ENCODE measurements at regions not wholly inside any gene's neighbourhood (a gene's known extent, or its start where the extent isn't known, plus 50 kb on each side); places are given as distances from the start of the nearest gene placed in this dataset.

- no peak for TF ChIP-seq CTCF (IDR thresholded peaks at IDR 0.05; ENCODE audit: insufficient read depth, low read length)
- DNase-seq (ENCODE audit: low read depth), result peak; percentile 2
- H3K4me3 ChIP-seq (ENCODE audit: low read depth, low read length), result no peak overlapping the region
Measured at GRCh38 chr12:24537083-24537860, 411.6 kb downstream of the BCAT1 start.

- DNase-seq (ENCODE audit: low read depth), result no peak
- H3K4me3 ChIP-seq (ENCODE audit: low read depth, low read length), result no peak overlapping the region
- TF ChIP-seq CTCF (IDR thresholded peaks at IDR 0.05; ENCODE audit: insufficient read depth, low read length), result no peak
Measured at GRCh38 chr12:24535334-24536069, 413.4 kb downstream of the BCAT1 start.

GRCh38 chr12:24534622-24535021 lies 414.3 kb downstream of the BCAT1 start:
- no peak overlapping the region for H3K4me3 ChIP-seq (ENCODE audit: low read depth, low read length)
- peak; percentile 0 for TF ChIP-seq CTCF (IDR thresholded peaks at IDR 0.05; ENCODE audit: insufficient read depth, low read length)
- DNase-seq (ENCODE audit: low read depth), result no peak

GRCh38 chr12:24533716-24534352 lies 415.1 kb downstream of the BCAT1 start:
- H3K4me3 ChIP-seq (ENCODE audit: low read depth, low read length), result no peak overlapping the region

GRCh38 chr12:24530689-24531088 lies 418.2 kb downstream of the BCAT1 start:
- no peak for TF ChIP-seq CTCF (IDR thresholded peaks at IDR 0.05; ENCODE audit: insufficient read depth, low read length)
- no peak overlapping the region for H3K4me3 ChIP-seq (ENCODE audit: low read depth, low read length)
- DNase-seq (ENCODE audit: low read depth), result no peak

More at GRCh38 chr12:24533716-24534352, 415.1 kb downstream of the BCAT1 start:
- TF ChIP-seq CTCF (IDR thresholded peaks at IDR 0.05; ENCODE audit: insufficient read depth, low read length), result no peak
- no peak for DNase-seq (ENCODE audit: low read depth)

GRCh38 chr12:24527102-24527501 lies 421.8 kb downstream of the BCAT1 start:
- no peak for TF ChIP-seq CTCF (IDR thresholded peaks at IDR 0.05; ENCODE audit: insufficient read depth, low read length)

More at GRCh38 chr12:24527102-24527501, 421.8 kb downstream of the BCAT1 start:
- H3K4me3 ChIP-seq (ENCODE audit: low read depth, low read length), result no peak overlapping the region
- no peak for DNase-seq (ENCODE audit: low read depth)

Measured in fibroblast of the aortic adventitia (primary cell).